ENCODE measurements at regions not wholly inside any gene's neighbourhood (a gene's known extent, or its start where the extent isn't known, plus 50 kb on each side); places are given as distances from the start of the nearest gene placed in this dataset.

GRCh38 chr16:73262931-73263330 is 215.0 kb upstream of the ZFHX3 start:
- Histone ChIP-seq H3K4me3 (no peak overlapping the region), H3K9me3 (peaks cover 0 to 6% (median 0%) of the 10 kb centered on the region in 12 donors), H3K4me1 (no peaks in the 10 kb centered on the region), H3K27ac (no peak overlapping the region), H3K27me3 (no peaks in the 10 kb centered on the region), H3K36me3 (no peaks in the 10 kb centered on the region)
- intact Hi-C loops (cut with DNase I): no loop called here
- DNase-seq (no peak), ATAC-seq (no peak)
- 64 to 89% (median 83%) methylated on average over 2 of the region's 2 CpGs for WGBS, 4 donors
- TF ChIP-seq POLR2A (IDR thresholded peaks at IDR 0.05) (no peak), CTCF (IDR thresholded peaks at IDR 0.05) (no peak)

GRCh38 chr16:73255031-73255430 is 207.1 kb upstream of the ZFHX3 start:
- H3K36me3 ChIP-seq: no peaks in the 10 kb centered on the region
- H3K9me3 ChIP-seq: no peaks in the 10 kb centered on the region
- no peak overlapping the region for H3K4me3 ChIP-seq
- no peak for DNase-seq
- H3K4me1 ChIP-seq: no peaks in the 10 kb centered on the region
- intact Hi-C loops (cut with DNase I): no loop called here
- ATAC-seq: no peak
- WGBS, 4 donors: 56 to 73% (median 61%) methylated on average over 3 of the region's 3 CpGs
- TF ChIP-seq CTCF (IDR thresholded peaks at IDR 0.05) (no peak), POLR2A (IDR thresholded peaks at IDR 0.05) (no peak)
- no peaks in the 10 kb centered on the region for H3K27me3 ChIP-seq
- H3K27ac ChIP-seq: no peak overlapping the region

- Histone ChIP-seq H3K4me1 (no peaks in the 10 kb centered on the region), H3K27me3 (no peaks in the 10 kb centered on the region), H3K9me3 (no peaks in the 10 kb centered on the region), H3K36me3 (no peaks in the 10 kb centered on the region), H3K27ac (no peak overlapping the region), H3K4me3 (no peak overlapping the region)
- 84 to 97% (median 87%) methylated on average over 3 of the region's 3 CpGs for WGBS, 4 donors
- ATAC-seq (no peak), DNase-seq (no peak)
- intact Hi-C loops (cut with DNase I): no loop called here
- TF ChIP-seq POLR2A (IDR thresholded peaks at IDR 0.05) (no peak), CTCF (IDR thresholded peaks at IDR 0.05) (no peak)
Observed at GRCh38 chr16:73253922-73254480, 206.1 kb upstream of the ZFHX3 start.

- TF ChIP-seq CTCF (IDR thresholded peaks at IDR 0.05): no peak
- TF ChIP-seq POLR2A (IDR thresholded peaks at IDR 0.05): no peak
- intact Hi-C loops (cut with DNase I): no loop called here
- Histone ChIP-seq H3K4me1 (no peaks in the 10 kb centered on the region), H3K9me3 (no peaks in the 10 kb centered on the region), H3K27me3 (no peaks in the 10 kb centered on the region), H3K4me3 (no peak overlapping the region), H3K36me3 (no peaks in the 10 kb centered on the region), H3K27ac (no peak overlapping the region)
- no peak for DNase-seq
- no peak for ATAC-seq
- 63 to 72% (median 69%) methylated on average over 10 of the region's 10 CpGs for WGBS, 4 donors
Observed at GRCh38 chr16:73252446-73252845, 204.5 kb upstream of the ZFHX3 start.
